ENCODE measurements at regions not wholly inside any gene's neighbourhood (a gene's known extent, or its start where the extent isn't known, plus 50 kb on each side); places are given as distances from the start of the nearest gene placed in this dataset.

DNA sequence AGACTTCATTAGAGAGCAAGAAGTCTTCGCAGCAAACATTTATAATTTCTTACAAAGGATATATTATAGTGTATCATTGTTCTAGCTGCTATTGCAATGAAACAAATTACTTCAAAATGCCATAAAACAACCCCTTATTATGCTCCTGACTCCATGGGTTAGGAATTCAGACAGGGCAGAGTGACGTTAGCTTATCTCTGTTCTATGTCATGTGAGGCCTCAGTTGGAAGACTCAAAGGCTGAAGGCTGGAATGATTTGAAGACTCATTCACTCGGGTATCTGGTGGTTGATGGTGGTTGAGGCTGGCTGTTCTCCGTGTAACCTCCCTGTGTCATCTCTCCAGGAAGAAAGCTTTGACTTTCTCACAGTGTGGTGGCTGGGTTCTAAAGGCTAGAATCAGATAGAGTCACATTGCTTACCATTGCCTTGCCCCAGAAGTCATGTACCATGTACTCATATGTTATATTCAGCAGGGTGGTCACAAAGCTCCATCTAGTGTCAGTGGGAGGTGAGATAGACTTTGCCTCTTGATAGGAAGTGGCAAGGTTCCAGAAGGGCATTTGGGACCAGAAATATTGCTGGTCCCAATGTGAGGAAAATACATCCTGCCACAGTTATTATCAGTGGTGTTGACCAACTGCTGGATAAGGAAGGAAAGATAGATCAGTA lies 226.9 kb downstream of the TMEM38B start:
- no peak for DNase-seq

DNA sequence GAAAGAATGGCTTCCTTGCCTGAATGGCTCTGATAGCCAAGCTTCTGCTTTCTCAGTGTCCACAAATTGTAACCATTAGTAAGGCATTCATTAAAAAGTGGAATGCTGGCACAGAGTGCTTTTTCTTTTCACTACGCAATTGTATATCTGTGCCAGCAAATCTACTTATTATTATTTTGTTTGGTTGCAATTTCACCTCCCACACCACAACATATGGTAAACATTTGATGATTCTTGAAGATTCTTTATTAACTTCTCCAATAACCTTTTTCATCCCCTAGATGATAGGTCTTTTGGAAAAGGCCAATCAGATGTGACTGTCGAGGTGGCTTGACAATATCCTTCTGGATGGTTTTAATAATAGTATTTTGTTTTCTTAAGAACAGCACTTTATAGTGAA lies 234.1 kb downstream of the TMEM38B start:
- no peak for DNase-seq

DNA sequence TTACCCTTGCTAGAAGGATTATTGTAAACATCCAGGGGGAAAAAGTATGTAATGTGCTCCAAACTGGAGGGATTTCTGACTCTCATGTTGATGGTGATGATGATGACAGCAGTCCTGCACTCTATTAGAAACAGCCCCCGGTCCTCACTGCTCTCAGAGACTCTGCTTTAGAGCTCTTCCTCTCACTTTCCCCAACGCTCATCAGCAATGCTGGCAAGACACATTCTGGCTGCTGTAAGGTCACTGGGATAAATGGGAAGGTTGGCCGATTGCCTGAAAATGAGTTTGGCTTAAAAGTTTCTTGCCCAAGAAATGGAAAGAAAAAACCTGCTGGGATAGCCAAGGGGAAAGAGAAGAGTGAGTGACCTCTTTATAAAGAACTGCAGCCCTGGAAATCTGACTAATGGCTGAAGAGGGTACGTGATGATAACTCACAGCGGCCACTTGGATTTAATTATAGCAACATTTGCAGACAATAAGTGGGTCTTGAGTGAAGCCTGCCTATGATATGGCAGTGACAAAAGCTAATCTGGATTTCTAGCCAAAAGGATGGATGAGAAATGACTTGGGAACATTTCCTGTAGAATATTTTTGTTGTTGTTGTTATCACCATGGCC lies 235.8 kb downstream of the TMEM38B start:
- no peak for DNase-seq

DNA sequence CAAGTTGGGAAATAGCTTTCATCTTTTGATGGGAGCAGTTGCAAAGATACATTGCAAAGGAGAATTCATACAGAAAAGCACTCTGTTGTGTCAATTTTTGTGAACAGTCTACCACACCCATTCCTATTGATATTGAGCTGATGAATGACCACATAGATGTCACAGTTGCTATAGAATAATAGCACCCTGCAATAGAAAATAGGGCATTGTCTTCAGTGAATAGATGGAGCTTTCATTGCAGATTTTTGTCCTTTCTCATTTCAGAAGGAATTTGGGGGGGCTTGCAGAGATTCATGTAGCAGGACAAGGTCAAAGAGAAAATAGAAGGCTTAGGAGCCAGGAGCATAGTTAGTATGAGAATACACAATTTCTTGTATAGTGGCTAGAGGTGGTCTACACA lies 237.9 kb downstream of the TMEM38B start:
- DNase-seq, result peak; percentile 5

DNA sequence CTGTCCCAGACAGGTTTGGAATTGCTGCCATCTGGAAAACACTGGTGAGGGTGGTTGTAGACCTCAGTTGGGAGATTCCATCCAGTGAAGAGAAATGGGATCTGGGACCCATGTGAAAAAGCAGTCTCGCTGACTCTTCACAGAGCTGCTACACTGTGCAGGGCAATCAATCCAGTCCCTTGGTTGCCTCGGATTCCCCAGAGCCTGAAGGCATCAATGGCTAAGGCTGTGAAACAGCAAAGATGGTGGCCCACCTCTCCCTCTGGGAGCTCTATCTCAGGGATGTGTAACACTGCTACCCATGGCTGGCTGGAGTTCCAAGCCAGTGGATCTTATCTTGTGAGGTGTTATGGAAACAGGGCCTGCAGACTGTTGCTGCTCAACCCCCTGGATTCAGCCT lies 256.1 kb downstream of the TMEM38B start:
- no peak for DNase-seq

DNA sequence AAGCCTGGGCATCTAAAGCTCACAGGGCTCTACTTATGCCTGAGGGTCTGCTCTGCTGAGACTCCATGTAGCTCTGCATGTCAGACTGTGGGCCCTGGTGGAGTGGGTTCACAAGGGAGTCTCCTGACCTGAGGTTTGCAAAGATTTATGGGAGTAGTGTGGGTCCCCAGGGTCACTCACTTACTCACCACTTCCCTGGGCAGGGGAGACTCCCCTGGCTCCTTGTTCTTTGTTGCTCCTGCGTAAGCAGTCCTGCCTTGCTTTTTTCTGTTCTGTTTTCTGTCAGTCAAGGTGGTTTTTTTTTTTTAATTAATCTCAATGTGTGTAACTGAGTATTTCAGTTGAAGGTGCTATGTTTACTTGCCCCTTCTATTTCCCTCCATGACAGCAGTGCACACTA lies 256.6 kb downstream of the TMEM38B start:
- DNase-seq, result no peak

DNA sequence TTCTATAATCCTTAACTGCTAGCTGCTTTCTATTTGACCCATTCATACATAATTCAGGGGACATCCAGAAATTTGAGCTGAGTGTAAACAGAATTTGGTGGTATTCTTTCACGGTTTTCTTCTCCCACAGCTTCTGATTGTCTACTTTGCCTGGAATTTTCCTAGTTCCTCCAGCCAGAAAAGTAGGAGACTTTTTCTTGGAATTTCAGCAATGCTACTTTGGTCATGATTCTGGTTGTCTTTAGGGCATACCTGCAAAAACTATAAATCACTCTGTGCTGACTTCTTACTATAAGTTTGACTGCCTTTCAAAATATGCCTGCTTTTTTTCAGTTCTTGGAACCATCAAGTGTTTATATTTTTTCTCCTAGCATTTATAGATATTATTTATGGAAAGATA lies 260.2 kb downstream of the TMEM38B start:
- no peak for DNase-seq

DNA sequence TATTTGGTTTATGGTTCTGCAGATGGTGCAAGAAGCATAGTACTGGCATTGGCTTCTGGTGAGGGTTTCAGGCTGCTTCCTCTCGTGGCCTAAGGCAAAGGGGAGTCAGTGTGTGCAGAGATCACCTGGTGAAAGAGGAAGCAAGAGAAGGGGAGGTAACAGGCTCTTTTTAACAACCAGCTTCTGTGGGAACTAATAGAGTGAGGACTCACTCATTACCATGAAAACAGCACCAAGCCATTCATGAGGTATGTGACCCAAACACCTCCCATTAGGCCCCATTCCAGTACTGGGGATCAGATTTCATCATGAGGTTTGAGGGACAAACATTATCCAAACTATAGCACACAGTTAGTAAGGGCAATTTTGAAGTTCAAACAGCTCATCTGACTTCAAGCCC lies 263.5 kb downstream of the TMEM38B start:
- DNase-seq, result no peak

DNA sequence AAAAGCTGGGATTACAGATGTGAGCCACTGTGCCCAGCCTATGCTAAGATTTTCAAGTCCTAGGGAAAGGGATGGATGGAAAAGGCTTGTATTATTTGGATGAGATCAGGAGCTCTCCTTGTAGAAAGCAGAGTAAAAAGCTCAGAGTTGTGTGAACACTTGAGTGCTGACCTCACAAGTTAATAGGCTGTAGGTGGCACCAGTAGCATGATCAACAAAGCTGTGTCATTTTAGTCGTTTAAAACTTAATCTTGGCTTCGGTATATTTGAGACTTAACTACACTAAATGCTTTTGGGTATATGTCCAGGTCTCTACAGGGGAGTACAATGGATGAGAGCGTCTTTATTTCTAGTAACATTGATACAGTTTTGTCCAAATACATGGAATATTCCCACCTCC lies 264.2 kb downstream of the TMEM38B start:
- DNase-seq, result no peak

DNA sequence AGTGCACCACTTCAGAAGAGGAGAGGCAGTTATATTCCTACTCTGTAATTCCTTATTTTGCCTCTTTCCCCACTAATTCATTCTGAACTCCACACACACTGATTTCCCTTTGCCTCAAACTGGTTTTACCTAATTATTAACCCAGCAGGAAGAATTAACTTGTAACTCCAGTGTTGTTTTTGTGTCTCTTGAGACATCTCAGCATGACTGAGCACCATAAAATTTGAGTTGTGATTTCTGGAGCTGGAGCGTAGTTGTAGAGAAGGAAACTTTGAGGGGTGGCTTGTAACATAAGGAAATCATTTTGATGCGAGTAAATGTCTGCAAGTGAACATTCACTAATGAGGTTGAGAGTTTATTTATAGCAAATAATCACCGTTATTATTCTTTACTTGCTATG lies 265.2 kb downstream of the TMEM38B start:
- no peak for DNase-seq

DNA sequence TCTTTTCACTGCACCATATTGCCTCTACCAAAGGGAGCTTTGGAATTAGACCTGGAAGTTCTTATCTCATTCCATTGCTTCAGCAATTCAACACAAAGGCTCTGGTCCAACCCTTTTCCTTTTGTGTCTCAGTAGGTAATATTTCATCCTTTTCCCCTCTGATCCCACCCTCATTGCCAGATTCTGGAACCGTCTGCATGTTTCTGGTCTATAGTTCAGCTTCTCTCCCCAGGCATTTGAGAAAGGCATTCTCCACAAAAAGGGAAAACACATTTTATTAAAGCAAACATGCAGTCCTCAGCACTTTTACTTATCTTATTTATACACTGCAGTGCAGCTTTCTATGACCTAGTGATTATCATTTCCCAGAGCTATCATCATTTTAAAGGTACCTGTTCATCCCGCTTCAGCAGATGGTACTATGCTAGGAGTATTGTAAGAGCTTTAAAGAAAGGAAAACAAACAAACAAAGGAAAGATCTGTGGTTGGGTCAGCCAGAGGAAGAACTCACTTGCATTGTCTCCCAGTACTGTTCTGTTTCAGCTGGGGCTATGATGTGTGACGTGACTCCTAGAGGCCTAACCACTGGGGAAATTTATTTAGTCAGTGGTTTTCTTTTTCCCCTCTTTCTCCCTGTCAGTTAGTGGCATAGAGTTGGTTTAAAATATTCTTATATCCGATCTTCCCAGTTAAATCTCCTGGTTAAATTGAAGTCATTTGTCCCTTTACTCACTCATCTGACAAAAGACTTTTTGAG lies 269.2 kb downstream of the TMEM38B start:
- no peak for DNase-seq

DNA sequence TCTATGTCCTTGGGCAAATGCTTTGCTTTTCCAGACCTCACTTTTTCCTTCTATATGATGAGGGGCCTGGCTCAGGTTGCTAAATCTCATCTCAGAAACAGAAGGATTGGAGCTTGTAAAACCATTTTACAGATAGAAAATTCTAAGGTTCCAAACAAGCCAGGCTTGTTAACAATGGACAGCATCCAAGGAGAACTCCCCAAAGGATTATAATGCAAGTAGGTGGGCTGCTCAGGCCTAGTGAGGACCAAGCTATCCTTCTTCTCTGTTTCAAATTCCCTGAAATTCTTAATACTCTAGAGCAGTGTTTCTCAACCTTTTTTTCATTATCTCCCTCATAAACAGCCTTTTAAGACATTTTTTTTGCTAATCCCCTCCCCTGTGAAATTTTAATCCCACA lies 269.8 kb downstream of the TMEM38B start:
- DNase-seq, result no peak

DNA sequence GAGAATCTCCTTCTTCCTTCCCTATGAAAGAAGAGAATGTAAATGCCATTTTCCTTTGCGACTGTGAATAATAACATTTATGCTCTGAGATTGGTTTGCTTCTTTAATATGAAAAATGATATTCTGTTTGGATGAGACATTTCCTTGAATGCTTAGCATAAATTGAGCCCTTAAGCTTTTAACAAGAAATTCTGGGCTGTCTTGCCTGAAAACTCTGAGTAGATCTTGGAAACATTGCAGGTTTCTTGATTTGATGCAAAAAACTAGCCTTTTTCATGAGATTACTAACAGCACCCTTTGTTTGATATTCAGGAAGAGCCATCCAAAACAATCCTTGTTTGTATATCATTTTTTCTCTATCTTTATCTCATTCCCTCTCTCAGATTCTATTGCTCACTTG lies 272.5 kb downstream of the TMEM38B start:
- no peak for DNase-seq

DNA sequence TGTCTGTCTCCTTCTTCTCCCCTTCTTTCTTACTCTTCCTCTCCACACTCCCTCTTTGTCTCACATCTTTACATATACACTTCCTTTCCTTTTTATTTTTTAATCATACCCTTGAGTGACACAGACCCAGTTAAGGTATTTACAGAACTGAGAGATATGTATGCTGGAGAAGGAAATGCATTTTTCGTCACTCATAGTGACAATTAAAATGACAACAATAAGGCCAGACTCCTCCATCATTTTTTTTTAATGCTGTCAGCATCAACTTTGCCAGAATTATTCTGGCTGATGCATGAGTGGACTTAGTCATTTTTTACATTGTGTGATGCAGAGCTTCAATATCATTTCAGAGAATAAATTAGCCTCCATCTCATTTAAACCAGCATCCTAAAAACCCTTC lies 272.9 kb downstream of the TMEM38B start:
- no peak for DNase-seq

DNA sequence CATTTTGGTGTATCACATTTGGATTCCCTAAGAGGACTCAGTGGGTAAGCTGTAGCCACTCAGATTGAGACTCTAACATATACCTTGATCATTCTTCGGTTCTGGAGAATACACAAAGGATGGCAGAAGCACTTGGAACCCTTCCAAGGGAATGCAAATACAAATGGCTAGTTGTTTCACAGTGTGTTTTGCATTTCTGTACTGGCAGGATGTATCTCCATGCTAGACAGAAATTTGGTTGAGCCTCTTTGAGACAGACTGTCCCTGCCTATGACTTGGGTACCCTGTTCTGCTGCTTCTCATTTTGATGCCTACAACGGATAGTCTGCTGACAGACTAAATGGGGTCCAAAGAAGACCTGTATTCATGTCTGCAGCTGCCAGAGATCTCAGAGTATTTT lies 273.5 kb downstream of the TMEM38B start:
- DNase-seq, result no peak

DNA sequence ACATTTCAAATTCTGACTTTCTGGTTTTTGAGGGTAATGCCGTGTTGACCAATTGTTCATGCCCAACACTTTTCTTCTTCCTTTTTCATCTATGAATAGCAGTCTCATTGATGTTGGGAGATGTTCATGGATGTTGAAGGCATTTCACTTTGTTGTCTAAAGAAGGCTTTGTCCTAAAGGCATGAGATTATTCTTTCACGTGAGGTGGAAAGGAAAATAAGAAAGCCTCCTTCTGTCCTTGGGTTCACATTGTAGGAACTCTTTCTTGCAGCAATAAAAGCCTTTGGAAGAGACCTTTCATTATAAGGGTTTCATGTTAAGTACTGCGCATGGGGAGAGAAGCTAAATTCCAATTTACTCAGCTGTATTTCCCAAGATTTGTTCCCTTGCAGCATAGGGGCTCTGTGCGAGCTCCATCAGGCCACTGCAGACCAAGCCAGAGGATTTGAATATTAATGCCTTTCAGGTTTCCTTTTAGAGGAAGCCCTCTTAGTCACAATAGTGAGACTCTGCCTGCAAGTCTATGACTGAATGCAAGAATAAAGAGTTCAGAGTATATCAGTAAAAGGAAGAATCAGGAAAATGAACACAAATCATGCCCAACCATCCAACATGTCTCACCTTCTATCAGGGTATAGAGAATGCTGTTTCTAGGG lies 274.6 kb downstream of the TMEM38B start:
- no peak for DNase-seq

DNA sequence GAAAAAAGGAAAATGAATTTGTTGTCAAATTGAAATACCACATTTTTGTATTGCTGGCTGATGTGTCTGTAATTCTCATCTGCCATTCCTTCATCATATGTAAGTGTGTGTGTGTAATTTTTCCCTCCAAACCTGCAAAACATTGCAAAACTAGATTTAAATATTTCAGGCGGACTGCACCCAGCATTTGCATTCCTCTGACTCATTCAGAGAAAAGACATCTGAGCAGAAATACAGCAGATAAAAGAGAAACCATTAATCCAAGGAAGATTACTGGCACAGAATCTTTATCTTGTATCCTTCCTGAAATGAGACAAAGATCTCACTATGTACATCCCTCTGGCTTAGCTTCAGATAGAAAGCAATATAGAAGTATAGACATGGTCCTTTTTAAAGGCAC lies 275.3 kb downstream of the TMEM38B start:
- DNase-seq, result no peak

DNA sequence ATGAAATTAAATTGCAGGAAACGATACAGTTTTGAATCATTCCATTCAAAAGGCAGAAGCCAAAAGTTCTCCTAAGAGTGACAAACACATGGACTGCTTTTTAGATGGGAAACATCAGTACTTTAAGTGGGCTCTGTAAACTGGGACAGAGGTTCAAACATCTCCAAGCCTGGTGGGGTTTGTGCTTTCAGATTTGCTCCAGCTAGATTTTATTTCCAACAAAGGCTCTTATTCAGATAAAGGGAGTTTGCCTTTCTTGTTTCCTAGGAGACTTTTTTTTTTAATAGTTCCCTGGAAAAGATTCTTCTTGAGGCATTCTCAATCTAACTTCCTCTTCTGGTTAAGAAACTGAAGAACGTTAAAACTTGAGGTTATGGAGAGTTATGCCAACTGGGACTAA lies 277.6 kb downstream of the TMEM38B start:
- DNase-seq, result no peak

DNA sequence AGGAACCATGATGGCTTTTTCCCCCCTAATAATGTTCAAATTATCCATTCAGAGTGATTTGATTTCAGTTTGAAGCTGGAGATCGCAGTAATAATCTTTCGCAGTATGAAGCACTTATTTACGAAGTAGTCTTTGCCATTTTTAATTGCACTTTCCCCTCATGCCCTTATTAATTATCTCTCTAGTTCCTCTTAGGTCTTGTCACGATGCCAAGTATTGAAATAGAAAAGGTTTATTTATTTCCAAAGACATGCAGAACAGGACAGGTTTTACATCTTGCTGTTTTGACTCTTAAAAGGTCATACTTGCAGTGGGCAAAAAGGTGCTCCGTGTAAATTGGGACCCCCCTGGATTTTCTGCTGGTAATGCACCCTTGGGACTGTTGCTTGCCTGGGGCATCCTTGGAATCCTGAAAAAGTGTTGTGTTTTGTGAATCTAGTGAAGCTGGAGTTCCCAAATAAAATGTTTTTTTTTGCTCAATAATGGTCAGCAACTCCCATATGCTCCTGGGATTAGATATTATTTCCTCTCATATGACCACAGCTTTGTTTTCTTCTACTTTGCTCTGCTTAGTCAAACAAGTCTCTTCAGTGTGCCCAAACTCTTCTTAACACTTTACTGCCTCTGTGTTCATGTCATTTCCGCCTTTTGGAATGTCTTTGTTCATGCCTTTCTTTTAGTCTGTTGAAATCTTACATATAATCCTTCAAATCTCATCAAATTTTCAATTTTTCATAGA lies 278.3 kb downstream of the TMEM38B start:
- DNase-seq, result no peak

DNA sequence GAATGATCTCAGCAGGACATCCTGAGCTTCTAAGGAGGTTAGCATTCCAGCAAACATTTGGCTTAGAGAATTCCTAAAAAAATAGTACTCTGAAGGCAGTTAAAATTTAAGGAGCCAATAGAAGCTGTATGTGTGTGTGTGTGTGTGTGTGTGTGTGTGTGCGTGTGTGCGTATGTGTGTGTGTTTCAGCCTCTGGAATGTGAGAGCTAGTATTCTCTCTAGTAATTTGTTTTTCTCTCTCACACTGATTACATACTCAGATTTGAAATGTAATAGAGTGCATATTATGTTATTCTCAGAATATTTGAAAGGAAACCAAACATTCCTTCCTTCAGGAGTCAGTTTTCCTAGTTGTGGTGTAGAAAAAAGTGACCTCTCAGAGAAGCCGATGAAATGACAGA lies 279.6 kb downstream of the TMEM38B start:
- DNase-seq, result no peak

DNA sequence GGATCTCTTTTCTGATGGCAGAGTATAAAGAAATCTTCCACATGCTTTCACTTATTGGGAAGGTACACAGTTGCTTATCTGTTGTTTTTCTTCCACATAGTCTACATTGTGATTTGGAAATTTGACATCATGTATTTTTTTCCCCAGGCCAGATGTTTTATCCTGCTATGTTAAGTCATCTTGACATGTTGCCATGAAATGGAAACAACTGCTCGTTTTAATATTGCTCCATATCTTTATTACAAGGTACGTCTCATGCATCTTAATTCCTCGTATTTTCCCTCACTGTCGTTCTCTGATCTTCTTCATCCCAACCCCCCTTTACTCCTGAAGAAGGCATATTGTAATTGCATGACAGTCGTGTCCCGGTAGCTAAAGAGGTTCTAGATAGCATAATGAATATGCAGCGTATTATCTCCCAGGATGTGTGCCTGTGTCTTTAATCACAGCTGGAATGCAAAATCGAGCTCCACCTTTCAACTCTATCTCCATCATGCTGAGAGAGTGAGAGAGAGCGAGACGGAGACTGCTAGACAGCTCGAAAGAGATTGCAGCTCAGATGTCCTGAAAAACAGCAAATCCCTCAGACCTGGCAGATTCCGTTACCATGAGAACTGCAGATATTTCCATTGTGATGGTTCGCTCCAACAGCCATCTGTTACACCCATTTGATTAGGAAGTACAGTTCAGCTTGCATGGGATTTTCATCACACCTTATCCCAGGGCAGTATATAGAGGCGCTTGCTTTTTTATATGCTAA lies 281.7 kb downstream of the TMEM38B start:
- DNase-seq, result no peak

DNA sequence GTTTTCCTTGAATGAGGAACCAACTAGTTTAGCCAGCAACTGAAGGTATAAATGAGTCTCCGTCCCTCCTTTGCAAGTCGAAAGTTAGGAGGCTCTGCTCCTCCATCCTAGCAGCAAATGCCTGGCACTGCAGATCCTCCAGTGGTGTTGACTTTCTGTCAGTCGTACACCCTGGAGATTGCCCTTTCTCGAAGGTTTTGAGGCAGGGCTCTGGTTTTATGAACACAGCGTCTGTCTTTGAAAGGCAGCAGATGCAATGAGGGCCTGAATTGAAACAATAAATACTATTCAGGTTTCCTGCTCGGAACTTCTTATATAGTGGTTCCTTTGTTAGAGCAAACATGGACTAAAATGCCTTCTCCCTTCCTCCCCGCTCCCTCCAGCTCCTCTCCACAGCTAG lies 284.0 kb downstream of the TMEM38B start:
- no peak for DNase-seq

Measured in NCI-H2081 treated with DMSO at 0.1 percent for 48 hours (cell line).